Large intestine (tissue), 3 donors: ENCODE measurements at regions not wholly inside any gene's neighbourhood (a gene's known extent, or its start where the extent isn't known, plus 50 kb on each side); places are given as distances from the start of the nearest gene placed in this dataset.

Experiments
- DNase-seq, 2 donors: peaks; one replicate each; pipeline versions ENCODE4 v3.0.0 to v3.0.0-alpha.2; 2013
- H3K27ac ChIP-seq: one replicate; pipeline ENCODE4 v1.5.1; 2013; ENCODE audit warnings: low read length
- H3K27me3 ChIP-seq: 2 replicates; pipeline ENCODE4 v1.6.1; 2013; ENCODE audit warnings: low read length; ENCODE audit not compliant: control insufficient read depth, insufficient read depth
- H3K36me3 ChIP-seq: 2 replicates; pipeline ENCODE4 v1.6.1; 2013; ENCODE audit warnings: low read length; ENCODE audit not compliant: control insufficient read depth, insufficient read depth
- H3K4me1 ChIP-seq: one replicate; pipeline ENCODE4 v1.6.1; 2013; ENCODE audit warnings: low read length; ENCODE audit not compliant: control insufficient read depth, insufficient read depth
- H3K4me3 ChIP-seq: one replicate; pipeline ENCODE4 v1.5.1; 2013; ENCODE audit warnings: low read length
- H3K9me3 ChIP-seq: one replicate; pipeline ENCODE4 v1.6.1; 2013; ENCODE audit warnings: mild to moderate bottlenecking, low read depth, low read length, moderate library complexity; ENCODE audit not compliant: control insufficient read depth
- WGBS: methylation state at CpG from one replicate; pipeline ENCODE4 v1.1.5; 2013; ENCODE audit warnings: low lambda C conversion rate; ENCODE audit not compliant: insufficient coverage; 5-methylcytosine and 5-hydroxymethylcytosine counted together

GRCh38 chr13:91079176-91079575 lies 268.3 kb upstream of the MIR17HG start:
- no peak overlapping the region for H3K27ac ChIP-seq
- no peak overlapping the region for H3K4me3 ChIP-seq
- no peaks in the 10 kb centered on the region for H3K36me3 ChIP-seq
- WGBS, result no CpG with 5 or more reads among the region's 2 CpGs
- DNase-seq, result peak in 1 of 2 donors; percentile 24
- no peaks in the 10 kb centered on the region for H3K4me1 ChIP-seq
- H3K27me3 ChIP-seq, result no peaks in the 10 kb centered on the region
- H3K9me3 ChIP-seq, result no peaks in the 10 kb centered on the region

- Histone ChIP-seq H3K27ac (no peak overlapping the region), H3K4me1 (peaks cover 21% of the 10 kb centered on the region), H3K27me3 (no peaks in the 10 kb centered on the region), H3K9me3 (no peaks in the 10 kb centered on the region), H3K4me3 (no peak overlapping the region), H3K36me3 (no peaks in the 10 kb centered on the region)
- DNase-seq, result peak in 1 of 2 donors; percentile 24
- WGBS, result no CpG with 5 or more reads among the region's 1 CpG
These were observed 262.4 kb upstream of the MIR17HG start for GRCh38 chr13:91085127-91085526.

- Histone ChIP-seq H3K9me3 (no peaks in the 10 kb centered on the region), H3K27me3 (no peaks in the 10 kb centered on the region), H3K27ac (peak overlapping the region; percentile 69), H3K36me3 (no peaks in the 10 kb centered on the region), H3K4me3 (no peak overlapping the region), H3K4me1 (peaks cover 21% of the 10 kb centered on the region)
- peak; percentile 34 to 67 for DNase-seq
- WGBS, result no CpG with 5 or more reads among the region's 2 CpGs
These were observed 260.4 kb upstream of the MIR17HG start for GRCh38 chr13:91086936-91087716.

DNA sequence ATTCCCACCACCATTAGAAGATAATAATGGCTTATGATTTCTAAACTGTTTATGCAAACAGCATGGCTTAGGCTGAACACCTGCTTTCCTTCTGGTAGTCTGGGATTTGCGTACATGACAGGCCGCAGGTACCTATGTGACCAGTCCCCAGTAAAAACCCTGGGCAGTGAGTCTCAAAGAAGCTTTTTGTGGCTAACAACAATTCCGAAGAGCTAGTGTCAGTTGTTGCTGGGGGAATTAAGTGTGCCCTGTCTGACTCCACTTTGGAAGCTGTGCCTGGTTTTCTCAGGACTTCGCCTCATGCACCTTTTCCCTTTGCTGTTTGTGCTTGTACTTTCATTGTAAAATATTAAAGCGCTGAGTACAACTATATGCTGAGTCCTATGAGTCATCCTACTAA lies 250.2 kb upstream of the MIR17HG start:
- Histone ChIP-seq H3K4me1 (no peaks in the 10 kb centered on the region), H3K4me3 (no peak overlapping the region), H3K36me3 (no peaks in the 10 kb centered on the region), H3K27ac (no peak overlapping the region), H3K9me3 (no peaks in the 10 kb centered on the region), H3K27me3 (no peaks in the 10 kb centered on the region)
- no CpG with 5 or more reads among the region's 5 CpGs for WGBS
- DNase-seq, result no peak

- H3K27me3 ChIP-seq, result no peaks in the 10 kb centered on the region
- no CpG with 5 or more reads among the region's 1 CpG for WGBS
- no peak overlapping the region for H3K4me3 ChIP-seq
- DNase-seq, result no peak
- no peak overlapping the region for H3K27ac ChIP-seq
- no peaks in the 10 kb centered on the region for H3K4me1 ChIP-seq
- peaks cover 2% of the 10 kb centered on the region for H3K9me3 ChIP-seq
- no peaks in the 10 kb centered on the region for H3K36me3 ChIP-seq
These were observed 247.6 kb upstream of the MIR17HG start for GRCh38 chr13:91099877-91100276.

DNA sequence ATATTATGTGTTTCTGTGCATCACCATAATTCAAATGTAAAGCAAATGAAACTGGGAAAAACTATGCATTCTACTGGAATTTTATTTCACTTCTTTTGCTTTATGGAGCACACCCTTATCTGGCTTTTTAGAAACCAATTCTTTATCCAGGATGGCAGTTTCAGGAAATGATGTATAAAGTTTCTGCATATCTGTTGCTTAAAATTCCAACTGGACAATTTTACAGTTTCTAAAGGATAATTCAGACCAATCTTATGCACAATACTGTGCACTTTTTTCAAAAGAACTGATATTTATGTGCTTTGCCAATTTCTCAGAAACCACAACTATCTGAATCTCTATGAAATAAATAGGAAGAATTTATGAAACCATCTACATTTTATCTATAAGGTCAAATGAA lies 246.5 kb upstream of the MIR17HG start:
- Histone ChIP-seq H3K27me3 (no peaks in the 10 kb centered on the region), H3K36me3 (no peaks in the 10 kb centered on the region), H3K4me3 (no peak overlapping the region), H3K9me3 (peaks cover 2% of the 10 kb centered on the region), H3K27ac (no peak overlapping the region), H3K4me1 (no peaks in the 10 kb centered on the region)
- no peak for DNase-seq

DNA sequence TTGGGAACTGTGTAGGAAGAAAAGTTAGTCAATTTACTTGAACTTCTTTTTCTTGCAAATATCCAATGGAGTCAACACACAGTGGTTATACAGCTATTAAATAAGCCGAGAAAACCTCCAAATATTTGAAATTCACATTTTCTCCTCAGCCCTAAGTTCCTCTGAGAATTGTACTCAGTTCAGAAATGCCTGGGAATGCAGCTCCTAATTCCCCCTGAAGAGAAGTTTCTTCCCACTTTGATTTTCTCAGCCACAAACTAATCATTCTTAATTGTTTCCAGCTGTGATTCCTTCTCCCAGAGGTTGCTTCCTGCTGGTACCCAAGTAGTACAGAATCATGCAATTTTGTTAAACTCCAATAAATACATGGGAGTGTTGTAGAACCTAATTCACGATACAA lies 246.1 kb upstream of the MIR17HG start:
- DNase-seq, result no peak
- Histone ChIP-seq H3K27ac (no peak overlapping the region), H3K9me3 (peaks cover 2% of the 10 kb centered on the region), H3K4me3 (no peak overlapping the region), H3K4me1 (no peaks in the 10 kb centered on the region), H3K36me3 (no peaks in the 10 kb centered on the region), H3K27me3 (no peaks in the 10 kb centered on the region)
- WGBS, result 80% methylated on average over 1 of the region's 2 CpGs

- Histone ChIP-seq H3K9me3 (peaks cover 2% of the 10 kb centered on the region), H3K27ac (no peak overlapping the region), H3K4me3 (no peak overlapping the region), H3K36me3 (no peaks in the 10 kb centered on the region), H3K27me3 (no peaks in the 10 kb centered on the region), H3K4me1 (no peaks in the 10 kb centered on the region)
- 98% methylated on average over 3 of the region's 3 CpGs for WGBS
- no peak for DNase-seq
These were observed 242.2 kb upstream of the MIR17HG start for GRCh38 chr13:91105270-91105669.

- 100% methylated on average over 1 of the region's 2 CpGs for WGBS
- H3K9me3 ChIP-seq, result peaks cover 2% of the 10 kb centered on the region
- DNase-seq, result no peak
- no peak overlapping the region for H3K27ac ChIP-seq
- no peaks in the 10 kb centered on the region for H3K27me3 ChIP-seq
- no peak overlapping the region for H3K4me3 ChIP-seq
- no peaks in the 10 kb centered on the region for H3K36me3 ChIP-seq
- peaks cover 2% of the 10 kb centered on the region for H3K4me1 ChIP-seq
These were observed 240.9 kb upstream of the MIR17HG start for GRCh38 chr13:91106565-91106964.

DNA sequence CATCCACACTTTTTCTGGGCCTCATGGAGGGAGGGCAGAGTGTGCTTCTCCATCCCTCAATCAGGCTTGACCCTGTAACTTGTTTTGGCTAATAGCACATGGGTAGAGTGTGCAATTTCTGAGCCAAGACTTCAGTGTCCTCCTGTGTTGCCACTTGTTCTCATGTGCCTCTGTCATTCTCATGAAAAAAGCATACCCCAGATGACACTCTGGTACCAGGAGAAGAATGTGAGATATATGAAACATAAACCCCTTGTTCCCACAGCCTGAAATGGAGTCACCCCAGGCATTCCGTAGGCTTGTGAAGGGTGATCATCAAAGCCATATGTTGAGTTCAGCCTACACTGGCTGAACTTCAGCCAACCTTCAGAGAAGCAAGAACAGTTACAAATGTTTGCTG lies 239.2 kb upstream of the MIR17HG start:
- peaks cover 1% of the 10 kb centered on the region for H3K9me3 ChIP-seq
- H3K27me3 ChIP-seq, result no peaks in the 10 kb centered on the region
- H3K36me3 ChIP-seq, result no peaks in the 10 kb centered on the region
- no peak overlapping the region for H3K4me3 ChIP-seq
- WGBS, result no CpG with 5 or more reads among the region's 1 CpG
- no peak for DNase-seq
- peaks cover 6% of the 10 kb centered on the region for H3K4me1 ChIP-seq
- H3K27ac ChIP-seq, result no peak overlapping the region
